ENCODE measurements at regions not wholly inside any gene's neighbourhood (a gene's known extent, or its start where the extent isn't known, plus 50 kb on each side); places are given as distances from the start of the nearest gene placed in this dataset.

DNA sequence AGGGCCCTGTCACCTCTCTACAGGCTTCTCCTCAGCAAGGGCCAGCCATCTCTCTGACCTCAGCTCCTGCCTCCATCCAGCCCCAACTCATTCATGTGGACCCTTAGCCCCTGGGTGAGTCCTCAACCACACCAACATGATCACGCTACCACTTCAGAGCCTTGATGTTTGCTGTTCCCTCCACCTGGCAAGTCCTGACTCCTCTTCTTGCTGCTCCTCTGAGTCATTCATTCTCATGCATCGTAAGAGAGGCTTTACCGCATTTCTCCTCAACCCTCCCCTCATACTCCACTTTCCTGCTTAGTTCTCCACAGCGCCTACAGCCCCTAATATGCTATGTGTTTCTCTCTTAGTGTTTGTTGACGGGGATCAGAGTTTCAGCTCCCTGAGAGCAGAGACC is 99.9 kb downstream of the C17orf67 start:
- TF ChIP-seq, protein P1, sequence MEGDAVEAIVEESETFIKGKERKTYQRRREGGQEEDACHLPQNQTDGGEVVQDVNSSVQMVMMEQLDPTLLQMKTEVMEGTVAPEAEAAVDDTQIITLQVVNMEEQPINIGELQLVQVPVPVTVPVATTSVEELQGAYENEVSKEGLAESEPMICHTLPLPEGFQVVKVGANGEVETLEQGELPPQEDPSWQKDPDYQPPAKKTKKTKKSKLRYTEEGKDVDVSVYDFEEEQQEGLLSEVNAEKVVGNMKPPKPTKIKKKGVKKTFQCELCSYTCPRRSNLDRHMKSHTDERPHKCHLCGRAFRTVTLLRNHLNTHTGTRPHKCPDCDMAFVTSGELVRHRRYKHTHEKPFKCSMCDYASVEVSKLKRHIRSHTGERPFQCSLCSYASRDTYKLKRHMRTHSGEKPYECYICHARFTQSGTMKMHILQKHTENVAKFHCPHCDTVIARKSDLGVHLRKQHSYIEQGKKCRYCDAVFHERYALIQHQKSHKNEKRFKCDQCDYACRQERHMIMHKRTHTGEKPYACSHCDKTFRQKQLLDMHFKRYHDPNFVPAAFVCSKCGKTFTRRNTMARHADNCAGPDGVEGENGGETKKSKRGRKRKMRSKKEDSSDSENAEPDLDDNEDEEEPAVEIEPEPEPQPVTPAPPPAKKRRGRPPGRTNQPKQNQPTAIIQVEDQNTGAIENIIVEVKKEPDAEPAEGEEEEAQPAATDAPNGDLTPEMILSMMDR (IDR thresholded peaks at IDR 0.05), result no peak
- no peak for TF ChIP-seq EZH2 (IDR thresholded peaks at IDR 0.05; ENCODE audit: borderline replicate concordance, insufficient read depth, low read depth, low read length, poor library complexity, severe bottlenecking)

Data from B cell (primary cell).